ENCODE measurements at regions not wholly inside any gene's neighbourhood (a gene's known extent, or its start where the extent isn't known, plus 50 kb on each side); places are given as distances from the start of the nearest gene placed in this dataset.

DNA sequence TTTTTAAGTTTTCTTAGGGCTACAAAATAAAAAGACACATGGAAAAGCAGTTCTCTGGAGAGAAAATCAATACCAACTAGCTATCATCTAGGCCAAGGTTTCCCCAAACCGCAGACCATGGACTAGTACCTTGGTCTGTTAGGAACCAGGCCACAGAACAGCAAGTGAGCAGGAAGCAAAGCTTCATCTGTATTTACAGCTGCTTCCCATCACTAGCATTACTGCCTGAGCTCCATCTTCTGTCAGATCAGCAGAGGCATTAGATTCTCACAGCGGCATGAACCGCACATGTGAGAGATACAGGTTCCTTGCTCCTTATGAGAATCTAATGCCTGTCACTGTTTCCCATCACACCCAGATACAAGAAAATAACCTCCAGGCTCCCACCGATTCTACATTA, 1907.6 kb upstream of the ACO1 start (continued):
- no peak for TF ChIP-seq RREB1 (CRISPR knock-in tag; IDR thresholded peaks at IDR 0.05)
- no peak for TF ChIP-seq NR0B1 (IDR thresholded peaks at IDR 0.05; ENCODE audit: partially characterized antibody)
- no peak for TF ChIP-seq CBX1 (IDR thresholded peaks at IDR 0.05; ENCODE audit: low read depth)
- TF ChIP-seq ZNF589 (CRISPR knock-in tag; IDR thresholded peaks at IDR 0.05; ENCODE audit: low read depth) = no peak
- TF ChIP-seq NEUROD1 (IDR thresholded peaks at IDR 0.05; ENCODE audit: borderline replicate concordance, low read depth, low read length, partially characterized antibody) = no peak
- no peak for TF ChIP-seq OTX1 (CRISPR knock-in tag; IDR thresholded peaks at IDR 0.05)
- no peak for TF ChIP-seq NFIX (CRISPR knock-in tag; IDR thresholded peaks at IDR 0.05; ENCODE audit: low read depth)

Data from K562 (cell line).